ENCODE measurements at regions not wholly inside any gene's neighbourhood (a gene's known extent, or its start where the extent isn't known, plus 50 kb on each side); places are given as distances from the start of the nearest gene placed in this dataset.
A peak's percentile ranks its signal among the peaks of the same experiment; 100 is the strongest.

DNA sequence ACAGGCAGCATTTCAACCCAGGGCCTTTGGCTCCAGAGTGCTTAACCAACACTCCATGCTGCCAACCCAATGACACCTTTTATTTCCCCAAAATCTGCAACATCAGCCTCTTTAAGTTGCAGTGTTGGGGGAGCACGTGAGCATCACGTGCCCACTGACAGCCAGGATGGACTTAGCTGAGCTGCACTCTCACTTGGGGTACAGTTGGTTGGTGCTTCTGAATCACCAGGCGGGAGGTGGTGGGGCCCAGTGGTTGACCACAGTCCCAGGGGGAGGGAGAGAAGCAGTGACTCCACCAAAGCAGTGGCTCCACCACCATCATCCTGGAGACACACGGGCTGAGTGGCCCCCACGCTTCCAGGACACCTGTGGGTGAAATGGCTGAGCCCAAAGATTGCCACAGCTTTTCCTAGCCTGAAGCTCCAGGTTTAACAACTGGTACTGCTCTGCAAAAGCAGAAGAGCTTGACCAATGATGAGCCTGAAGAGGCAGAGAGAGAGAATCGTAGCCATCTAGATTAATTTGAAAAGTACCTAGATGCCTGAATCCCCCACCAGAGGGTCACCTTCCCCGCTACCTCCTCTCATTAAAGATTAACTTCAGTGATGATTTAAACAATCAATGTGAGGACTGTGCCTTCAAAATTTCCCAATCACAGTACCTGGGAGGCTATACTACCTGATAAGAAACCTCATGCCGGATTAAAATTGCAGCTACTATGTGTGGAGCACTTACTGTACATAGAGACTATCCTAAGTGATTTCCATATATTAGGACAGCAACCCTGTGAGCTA lies 193.8 kb downstream of the FOXO1 start:
- Histone ChIP-seq H3K36me3 (no peaks in the 10 kb centered on the region), H3K27ac (no peak overlapping the region), H3K4me3 (no peak overlapping the region), H3K4me1 (peaks cover 12 to 19% (median 16%) of the 10 kb centered on the region in 3 donors), H3K9me3 (no peaks in the 10 kb centered on the region), H3K27me3 (no peaks in the 10 kb centered on the region)
- DNase-seq (no peak), ATAC-seq (no peak), FAIRE-seq (no peak)
- intact Hi-C loops (cut with DNase I) = no loop called here
- no peak for TF ChIP-seq CTCF (IDR thresholded peaks at IDR 0.05)
- 66 to 76% methylated on average over 8 of the region's 8 CpGs for WGBS, 2 donors

GRCh38 chr13:40475617-40476016 lies 190.8 kb downstream of the FOXO1 start:
- 91 to 95% methylated on average over 3 of the region's 3 CpGs for WGBS, 2 donors
- Histone ChIP-seq H3K9me3 (no peaks in the 10 kb centered on the region), H3K4me3 (no peak overlapping the region), H3K27ac (no peak overlapping the region), H3K4me1 (peaks cover 15 to 41% (median 36%) of the 10 kb centered on the region in 3 donors), H3K27me3 (no peaks in the 10 kb centered on the region), H3K36me3 (no peaks in the 10 kb centered on the region)
- ATAC-seq (no peak), FAIRE-seq (no peak), DNase-seq (no peak)
- intact Hi-C loops (cut with DNase I) = no loop called here
- TF ChIP-seq CTCF (IDR thresholded peaks at IDR 0.05) = no peak

DNA sequence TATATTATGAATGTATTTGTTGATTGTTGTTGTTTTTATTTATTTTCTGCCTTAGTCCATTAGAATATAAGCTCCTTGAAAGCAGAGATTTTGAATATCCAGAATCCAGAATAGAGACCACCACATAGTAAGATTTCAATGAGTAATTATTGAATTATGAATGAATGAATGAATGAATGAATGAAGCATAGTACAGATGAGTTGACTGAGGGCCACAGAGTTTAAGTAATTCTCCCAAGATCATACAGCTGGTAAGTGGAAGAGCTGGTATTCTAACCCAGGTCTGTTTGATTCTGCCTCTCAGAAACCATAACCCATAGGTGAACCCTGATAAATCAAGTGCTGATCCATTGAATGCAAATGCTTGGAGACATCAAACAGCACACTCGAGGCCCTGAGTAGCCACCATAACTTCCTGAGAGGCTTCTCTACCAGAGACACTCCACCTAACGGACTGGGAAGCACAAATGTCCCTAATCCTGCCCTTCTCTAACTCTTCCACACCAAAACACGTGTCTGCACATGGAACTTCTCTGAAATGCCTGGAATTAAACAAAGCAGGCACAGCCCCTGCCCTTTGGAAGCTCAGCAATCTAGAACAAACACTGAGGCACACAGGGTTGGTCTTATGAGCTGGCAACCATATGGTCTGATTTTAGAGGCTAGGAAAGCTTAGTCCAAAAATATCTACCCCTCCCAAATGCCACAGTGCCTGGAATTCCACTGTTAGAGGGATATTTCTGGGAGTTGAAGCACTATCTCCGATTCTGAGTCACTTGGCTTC lies 190.1 kb downstream of the FOXO1 start:
- Histone ChIP-seq H3K4me1 (peaks cover 15 to 41% (median 37%) of the 10 kb centered on the region in 3 donors), H3K27ac (peak overlapping the region in 2 of 4 donors; percentile 32 to 81), H3K36me3 (no peaks in the 10 kb centered on the region), H3K4me3 (no peak overlapping the region), H3K27me3 (no peaks in the 10 kb centered on the region), H3K9me3 (no peaks in the 10 kb centered on the region)
- TF ChIP-seq CTCF (IDR thresholded peaks at IDR 0.05) = no peak
- no peak for FAIRE-seq
- WGBS, 2 donors = 29 to 32% methylated on average over 4 of the region's 4 CpGs
- DNase-seq = no peak
- intact Hi-C loops (cut with DNase I) = no loop called here
- ATAC-seq = peak in 3 of 4 donors; percentile 20 to 39 (median 26)

GRCh38 chr13:40477623-40478608 lies 188.5 kb downstream of the FOXO1 start:
- peaks cover 15 to 40% (median 37%) of the 10 kb centered on the region in 3 donors for H3K4me1 ChIP-seq
- H3K4me3 ChIP-seq = no peak overlapping the region
- peak overlapping the region in 3 of 4 donors; percentile 23 to 81 (median 66) for H3K27ac ChIP-seq
- H3K27me3 ChIP-seq = no peaks in the 10 kb centered on the region
- ATAC-seq (peak; percentile 45 to 58 (median 52)), DNase-seq (no peak), FAIRE-seq (no peak)
- intact Hi-C loops (cut with DNase I) = no loop called here
- H3K9me3 ChIP-seq = no peaks in the 10 kb centered on the region
- TF ChIP-seq CTCF (IDR thresholded peaks at IDR 0.05) = no peak
- WGBS, 2 donors = 59 to 63% methylated on average over 17 of the region's 17 CpGs
- H3K36me3 ChIP-seq = no peaks in the 10 kb centered on the region

All from pancreas (tissue), 10 donors.